HG03135 (cell line): ENCODE measurements at regions not wholly inside any gene's neighbourhood (a gene's known extent, or its start where the extent isn't known, plus 50 kb on each side); places are given as distances from the start of the nearest gene placed in this dataset.
"Not testable (repeated sequence)": the region's sequence is repeated elsewhere in the genome, so short reads cannot be mapped to it uniquely, and the experiment has no call there.

Experiments
- ATAC-seq: cut with Tn5 transposase; IDR thresholded peaks from one replicate; pipeline ENCODE4 v1.9.1; 2021; ENCODE audit warnings: mild to moderate bottlenecking, moderate library complexity; ENCODE audit not compliant: unreplicated experiment

DNA sequence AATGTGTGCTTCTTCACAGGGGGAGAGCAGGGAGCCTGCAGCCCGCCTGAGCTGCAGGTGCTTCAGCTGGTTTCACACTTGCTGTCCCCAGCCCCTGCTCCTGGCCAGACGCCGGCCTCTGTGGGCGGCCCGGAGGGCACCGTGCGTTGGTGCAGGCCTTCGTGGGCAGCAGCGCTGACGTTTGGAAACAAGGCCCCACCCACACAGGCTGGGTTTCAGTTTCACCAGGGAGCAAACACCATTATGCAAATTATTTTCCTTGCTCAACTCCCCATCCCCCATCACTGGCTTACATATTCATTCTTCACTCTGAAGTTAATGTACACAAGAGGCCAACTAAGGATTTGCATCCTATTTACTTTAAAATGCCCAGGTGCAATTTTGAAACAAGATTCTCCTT, 343.2 kb downstream of the BCL2L11 start:
- peak; percentile 89 for ATAC-seq

DNA sequence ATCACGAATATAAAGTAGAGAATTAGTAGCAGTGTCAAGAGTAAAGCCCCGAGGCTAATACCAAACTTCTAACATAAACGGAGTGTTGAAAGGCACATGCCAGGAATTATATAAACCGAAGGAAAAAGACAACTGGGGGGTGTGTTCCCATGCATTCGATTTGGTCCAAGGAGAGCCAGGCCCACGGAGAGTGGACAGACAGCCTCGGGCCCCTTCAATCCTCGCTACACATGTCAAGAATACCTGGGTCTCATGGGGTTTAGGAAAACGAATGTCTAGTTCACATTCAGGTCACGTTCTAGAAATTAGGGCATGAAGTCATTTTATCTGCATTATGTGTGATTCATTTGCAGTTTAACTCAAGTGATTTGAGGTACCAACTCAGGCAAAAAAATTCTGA, 343.7 kb downstream of the BCL2L11 start:
- not testable (repeated sequence) for ATAC-seq

DNA sequence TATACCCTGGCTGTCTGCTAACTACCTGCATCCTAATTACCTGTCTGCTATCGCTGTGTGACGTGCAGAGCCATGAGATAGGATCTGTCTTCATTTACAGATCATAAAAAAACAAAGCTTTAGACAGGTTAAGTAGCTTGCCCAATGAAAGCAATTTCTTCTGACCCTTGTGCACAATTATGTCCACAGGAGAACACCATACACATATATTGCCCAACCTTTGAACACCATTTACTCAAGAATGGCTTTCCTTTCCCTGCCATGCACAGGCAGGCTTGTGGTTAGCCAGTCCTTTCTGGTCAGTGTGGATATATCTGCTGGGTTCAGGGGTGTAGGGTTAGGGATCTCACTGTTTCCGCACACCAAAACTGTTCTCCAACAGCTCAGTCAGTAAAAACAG, 344.8 kb downstream of the BCL2L11 start:
- not testable (repeated sequence) for ATAC-seq

DNA sequence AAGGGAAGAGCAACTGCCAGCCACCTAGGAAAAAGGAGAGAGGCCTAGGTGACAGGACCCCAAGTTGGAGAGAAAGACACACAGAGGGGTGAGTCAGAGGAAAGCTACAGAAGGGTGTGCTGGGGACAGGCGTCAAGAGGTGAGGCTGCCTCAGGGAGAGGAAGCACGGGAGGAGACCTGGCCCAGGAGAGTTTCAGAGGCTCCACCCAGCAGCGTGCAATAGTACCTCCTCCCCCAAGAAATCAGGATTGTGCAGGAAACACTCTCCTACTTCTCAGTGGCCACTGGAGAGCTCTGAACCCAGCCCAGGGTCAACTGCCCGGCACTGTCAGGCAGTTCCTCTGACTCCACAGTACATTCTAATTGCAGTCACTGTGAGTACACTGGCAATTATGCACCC, 346.0 kb downstream of the BCL2L11 start:
- not testable (repeated sequence) for ATAC-seq

DNA sequence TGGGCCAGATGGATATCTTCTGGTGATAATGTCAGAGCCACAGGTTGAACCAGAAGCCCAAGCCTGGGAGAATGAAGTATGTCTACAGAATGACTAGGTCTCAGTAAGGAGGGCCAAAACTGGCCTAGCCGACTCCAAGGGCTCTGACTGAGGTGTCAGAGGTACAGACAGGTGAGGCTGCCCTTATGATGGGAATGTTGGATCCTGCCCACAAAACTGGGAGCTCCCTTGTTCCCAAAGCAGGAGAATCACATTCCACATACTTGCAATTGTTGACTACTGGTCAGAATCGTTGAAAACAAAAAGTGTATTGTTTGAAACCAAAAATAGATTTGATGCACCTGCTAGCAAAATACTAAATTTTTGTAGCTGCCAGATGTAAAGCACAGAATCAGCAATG, 350.2 kb downstream of the BCL2L11 start:
- not testable (repeated sequence) for ATAC-seq

DNA sequence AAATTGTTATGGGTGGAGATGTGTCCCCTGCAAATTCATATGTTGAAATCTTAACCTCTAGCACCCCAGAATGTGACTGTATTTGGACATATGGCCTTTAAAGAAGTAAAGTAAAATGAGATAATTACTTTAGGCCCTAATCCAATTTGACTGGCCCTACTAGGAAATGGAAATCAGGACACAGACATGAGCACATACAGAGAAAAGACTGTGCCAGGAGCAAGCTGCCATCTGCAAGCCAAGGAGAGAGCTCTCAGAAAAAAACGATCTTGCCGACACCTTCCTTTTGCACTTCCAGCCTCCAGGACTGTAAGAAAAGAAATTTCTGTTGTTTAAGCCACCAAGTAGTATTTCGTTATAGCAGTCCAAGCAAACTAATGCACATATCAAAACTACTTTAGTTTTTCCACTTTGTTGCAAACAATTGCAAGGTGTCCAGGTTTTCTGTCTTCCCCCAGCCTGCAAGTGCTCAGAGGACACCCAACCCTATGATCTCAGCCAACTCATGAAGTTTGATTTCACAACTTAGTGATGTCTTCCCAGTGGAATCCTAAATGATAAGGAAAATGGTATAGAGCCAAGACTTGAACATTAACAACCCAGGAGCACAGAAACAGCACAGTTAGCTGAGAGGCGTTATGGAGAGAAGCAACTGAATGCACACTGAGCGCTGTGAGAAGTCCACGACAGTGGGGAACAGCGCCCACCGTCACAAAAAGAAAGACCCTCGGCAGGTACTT, 351.2 kb downstream of the BCL2L11 start:
- not testable (repeated sequence) for ATAC-seq

DNA sequence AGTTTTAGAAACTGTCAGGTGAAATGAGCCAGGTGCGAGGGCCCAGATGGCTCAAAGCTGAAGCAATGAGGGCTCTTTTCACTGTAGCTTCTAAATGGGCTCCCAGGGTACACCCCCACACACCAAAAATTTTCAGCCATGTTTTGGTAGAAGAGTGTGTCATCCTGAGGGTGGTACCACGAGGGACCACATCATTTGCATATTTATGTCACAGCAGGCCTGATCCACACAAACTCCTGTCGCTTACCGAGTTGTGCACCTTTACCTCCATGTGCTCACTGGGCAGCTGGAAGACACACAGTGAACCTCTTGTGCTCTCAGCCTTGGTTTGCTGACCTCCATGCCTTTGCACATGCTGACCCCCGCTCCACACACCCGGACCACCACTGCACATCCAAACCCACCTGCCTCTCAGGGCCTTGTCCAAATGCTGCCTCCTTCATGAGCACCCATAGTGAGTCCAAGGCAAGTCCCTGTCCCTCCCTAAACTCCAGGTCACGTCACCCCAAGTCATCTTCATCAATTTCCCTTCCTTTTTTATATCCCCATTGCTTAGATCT, 352.2 kb downstream of the BCL2L11 start:
- ATAC-seq = not testable (repeated sequence)

DNA sequence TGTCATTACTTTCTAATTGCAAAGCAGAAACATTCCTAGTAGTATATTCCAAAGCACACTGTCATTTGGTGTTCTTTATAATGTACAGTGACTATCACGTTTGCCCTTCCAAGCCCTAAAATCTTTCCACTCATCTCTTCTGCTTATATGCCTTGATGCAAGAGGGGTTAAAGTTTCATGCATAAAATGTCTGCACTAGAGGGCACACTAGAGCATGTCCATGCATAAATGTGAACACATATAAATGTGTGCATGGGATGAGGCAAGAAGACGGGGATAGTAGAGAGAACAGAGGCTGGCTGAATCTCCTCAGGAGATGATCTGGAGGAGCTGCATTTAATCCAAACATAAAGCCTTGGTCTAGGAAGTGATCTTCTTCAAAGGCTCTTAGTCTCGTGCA, 352.8 kb downstream of the BCL2L11 start:
- ATAC-seq = not testable (repeated sequence)

DNA sequence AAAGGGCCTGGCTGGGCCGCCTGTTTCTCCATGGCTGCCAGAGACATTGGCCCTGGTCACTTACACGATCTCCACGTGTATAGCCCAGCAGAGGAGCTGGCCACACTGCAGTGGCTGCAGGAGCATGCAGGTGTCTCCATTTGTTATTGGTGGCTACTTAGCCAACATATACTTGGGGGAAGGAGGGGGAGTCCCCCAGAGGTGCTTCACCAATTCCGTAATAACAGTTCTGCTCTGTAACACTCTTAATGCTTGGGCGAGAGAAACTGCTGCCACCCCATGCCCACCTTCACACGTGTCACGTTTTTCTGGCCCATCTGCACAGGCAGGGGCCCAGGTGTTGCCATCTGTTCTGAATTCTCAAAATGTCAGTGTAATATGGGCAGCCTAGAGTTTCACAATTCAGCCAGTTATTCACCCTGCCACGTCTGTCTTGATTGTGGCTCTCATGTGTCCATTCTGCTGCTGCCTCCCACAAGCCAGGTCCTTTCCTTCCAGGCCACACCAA, 353.5 kb downstream of the BCL2L11 start:
- not testable (repeated sequence) for ATAC-seq

DNA sequence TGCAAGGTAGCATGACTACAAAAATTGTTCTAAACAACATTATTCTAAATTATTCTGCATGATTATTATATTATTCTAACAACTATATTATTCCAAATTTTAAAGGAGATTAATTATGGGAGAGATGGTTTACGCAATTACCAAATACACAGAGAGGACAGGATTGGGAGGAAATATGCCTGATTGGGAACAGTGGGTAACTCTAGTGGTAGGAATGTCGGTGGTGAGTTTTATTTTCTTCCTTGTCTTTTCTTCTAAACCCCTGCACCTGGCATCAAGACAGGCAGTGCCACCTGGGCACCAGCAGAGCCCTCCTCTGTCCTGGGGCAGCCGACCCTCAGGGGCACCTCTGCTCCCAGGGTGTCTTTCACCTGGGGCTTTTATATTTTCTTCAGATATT, 357.6 kb downstream of the BCL2L11 start:
- not testable (repeated sequence) for ATAC-seq

DNA sequence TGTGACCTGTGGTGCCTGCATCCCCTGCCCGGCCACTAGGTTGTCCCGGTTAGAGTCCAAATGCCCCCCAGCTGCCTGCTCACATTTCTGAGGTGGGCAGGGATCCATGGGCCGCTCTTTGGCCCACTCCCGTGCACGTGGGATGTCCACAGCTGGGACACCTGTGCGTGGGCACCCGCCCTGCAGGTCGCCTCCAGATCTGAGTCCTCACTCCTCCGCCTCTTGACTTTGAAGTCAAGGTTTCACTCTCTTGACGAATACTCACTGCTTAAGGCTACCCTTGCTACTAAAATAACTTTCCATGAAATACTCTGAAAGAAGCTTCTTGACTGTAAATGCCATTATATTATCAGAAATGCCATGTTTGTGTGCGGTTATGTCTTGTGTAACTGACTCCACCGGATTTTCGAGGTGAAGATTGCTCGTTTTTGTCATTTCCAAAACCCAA, 358.2 kb downstream of the BCL2L11 start:
- ATAC-seq = not testable (repeated sequence)

DNA sequence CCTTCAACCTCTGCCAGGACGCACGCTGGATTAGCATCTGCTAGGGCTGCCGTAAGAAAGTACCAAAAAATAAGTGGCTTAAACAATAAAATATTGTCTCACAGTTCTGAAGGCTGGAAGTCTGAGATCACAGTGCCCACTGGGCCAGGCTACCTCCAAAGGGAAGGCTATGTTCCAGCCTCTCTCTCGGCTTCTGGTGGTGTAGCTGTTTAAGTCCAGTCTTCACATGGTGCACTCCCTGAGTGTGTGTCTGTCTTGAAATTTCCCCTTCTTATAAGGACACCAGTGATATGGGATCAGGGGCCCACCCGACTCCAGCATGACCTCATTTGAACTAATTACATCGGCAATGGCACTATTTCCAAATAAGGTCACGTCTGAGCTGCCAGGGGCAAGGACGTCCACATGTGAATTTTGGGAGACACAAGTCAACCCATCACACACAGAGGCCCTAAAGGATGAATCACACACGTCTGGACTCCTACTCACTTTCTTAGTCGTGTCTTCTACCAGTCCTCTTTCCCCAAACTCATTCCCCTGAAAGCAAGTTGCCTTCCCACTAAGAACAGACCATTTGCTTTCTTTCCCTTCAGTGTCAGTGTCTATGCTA, 359.4 kb downstream of the BCL2L11 start:
- ATAC-seq = not testable (repeated sequence)

DNA sequence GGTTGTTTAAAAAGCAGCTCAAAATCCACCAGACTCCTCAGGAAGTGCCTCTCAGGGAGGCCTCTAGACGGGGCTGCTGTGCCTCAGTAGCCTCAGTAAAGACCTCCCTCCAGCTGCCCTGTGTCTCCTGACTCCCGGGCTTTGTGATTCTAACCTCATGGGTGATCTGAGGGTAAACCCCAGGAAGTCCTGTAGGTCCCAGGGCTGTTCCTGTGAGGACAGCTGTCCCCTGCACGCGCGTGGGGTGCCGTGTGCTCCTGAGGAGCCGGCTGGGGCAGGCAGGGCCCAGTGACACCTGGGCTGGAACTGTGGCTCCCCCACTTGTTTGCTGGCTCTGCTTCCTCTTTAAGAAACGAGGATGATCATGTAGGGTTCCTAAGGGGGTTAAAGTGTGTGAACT, 359.9 kb downstream of the BCL2L11 start:
- not testable (repeated sequence) for ATAC-seq

DNA sequence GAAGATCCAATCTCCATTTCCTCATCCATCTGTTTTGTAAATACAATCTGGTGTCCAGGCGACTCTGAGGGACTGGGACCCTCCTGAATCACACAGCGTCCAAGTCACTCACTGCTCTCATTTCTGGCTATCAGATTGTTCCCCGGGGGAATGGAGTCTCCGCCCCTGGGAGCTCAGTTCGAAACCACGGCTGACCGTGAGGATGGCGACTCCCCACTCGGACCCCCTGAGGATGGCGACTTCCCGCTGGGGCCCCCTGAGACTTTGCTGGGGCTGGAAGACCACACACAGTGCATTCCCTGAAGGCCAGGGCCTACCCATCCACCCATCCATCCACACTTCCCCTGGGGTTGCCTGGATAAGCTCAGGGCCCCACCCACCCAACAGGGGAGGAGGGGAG, 360.5 kb downstream of the BCL2L11 start:
- ATAC-seq = not testable (repeated sequence)

DNA sequence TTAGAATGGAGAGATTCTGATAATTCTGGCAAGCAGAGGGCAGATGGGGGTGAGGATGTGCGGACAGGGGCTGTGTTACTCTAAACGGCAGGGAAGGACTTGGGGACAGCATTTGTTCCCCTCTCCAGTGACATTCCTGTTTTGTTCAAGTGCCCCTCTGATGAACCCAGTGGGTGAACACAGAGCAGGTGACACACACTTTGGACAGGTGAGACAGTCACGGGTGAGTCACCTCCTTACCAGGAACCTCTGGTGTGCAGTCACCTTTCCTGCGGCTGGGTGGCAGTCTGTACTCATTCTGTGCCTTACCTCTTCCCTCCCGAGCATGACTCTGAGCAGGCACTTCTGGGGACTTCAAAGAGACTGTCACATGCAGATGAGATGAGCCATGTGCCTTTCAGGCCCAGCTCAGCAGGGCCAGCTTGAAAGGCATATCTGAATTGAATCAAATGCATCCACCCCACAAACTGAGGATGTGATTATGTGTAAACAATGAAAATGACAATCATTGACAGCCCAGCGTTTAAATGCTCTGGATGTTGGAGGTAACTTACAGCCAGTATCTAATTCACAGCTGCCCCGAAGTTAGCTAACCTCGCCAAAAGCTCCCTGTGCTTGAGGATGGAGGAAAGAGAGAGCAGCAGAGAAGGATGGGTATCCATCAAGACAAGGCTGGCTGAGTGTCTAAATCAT, 362.4 kb downstream of the BCL2L11 start:
- peak; percentile 63 for ATAC-seq

DNA sequence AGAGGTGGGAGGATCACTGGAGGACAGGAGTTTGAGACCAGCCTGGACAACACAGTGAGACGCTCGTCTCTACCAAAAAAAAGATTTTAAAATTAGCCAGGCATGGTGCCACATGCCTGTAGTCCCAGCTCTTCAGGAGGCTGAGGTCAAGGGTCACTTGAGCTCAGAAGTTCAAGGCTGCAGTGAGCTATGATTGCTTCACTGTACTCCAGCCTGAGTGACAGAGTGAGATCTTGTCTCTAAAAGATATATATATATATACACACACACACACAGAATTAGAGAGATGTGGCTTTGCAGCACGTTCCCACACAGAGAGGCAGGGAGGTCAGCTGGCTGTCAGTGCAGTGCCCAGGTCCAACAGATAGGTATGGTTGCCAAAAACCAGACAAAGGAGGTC, 363.4 kb downstream of the BCL2L11 start:
- ATAC-seq = not testable (repeated sequence)

DNA sequence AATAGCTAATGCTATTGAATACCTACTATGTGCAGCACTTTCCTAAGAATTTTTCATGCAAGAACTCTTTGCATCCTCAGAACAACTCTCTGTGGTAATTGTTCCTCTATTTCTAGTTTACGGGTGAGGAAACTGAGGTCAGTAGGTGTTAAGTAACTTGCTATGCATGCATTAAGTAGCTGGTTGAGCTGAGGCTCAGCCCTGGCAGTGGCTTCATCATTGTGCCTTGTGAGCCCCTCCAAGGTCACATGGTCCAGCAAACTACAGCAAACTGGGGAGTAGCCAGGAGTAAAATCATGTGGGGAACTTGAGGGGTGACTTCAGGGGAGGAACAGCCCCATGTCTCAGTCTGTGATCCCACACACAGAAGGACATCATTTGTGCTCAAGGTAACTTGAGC, 365.2 kb downstream of the BCL2L11 start:
- not testable (repeated sequence) for ATAC-seq

DNA sequence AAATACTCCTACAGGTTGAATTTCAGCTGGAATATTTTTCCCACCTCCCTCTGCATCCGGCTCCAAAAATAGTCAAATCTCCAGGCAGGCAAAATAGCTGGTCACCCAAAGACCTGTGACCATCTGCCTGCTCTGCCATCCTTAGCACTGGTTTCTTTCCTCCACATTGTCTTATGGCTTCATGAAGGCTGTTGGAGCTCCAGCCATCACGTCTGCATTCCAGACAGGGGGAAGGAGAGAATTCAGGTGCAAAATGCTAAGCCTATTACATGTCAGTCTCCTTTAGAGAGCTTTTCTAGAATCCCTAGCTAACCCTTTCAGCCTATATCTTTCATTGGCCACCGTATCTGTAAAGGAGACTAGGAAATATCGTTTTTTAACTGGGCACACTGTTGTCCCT, 367.7 kb downstream of the BCL2L11 start:
- not testable (repeated sequence) for ATAC-seq

DNA sequence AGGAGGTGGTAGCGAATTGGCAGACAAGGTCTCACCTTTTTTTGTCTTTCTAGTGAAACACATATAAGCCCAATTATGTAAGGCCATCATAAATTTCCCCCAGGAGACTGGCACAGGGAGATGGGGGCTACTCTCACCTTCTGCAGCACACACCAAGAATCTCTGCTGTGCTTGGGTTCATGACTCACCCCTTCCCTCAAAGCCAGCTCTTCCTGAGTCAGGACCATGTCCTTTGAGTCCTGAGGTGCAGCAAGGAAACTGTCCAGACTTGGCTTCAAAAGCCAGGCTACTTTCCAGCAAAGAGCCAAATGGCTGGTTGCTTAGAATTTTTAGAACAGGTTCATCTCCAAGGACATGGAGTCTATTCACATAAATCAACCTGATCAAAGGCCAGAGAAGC, 368.7 kb downstream of the BCL2L11 start:
- ATAC-seq = not testable (repeated sequence)

DNA sequence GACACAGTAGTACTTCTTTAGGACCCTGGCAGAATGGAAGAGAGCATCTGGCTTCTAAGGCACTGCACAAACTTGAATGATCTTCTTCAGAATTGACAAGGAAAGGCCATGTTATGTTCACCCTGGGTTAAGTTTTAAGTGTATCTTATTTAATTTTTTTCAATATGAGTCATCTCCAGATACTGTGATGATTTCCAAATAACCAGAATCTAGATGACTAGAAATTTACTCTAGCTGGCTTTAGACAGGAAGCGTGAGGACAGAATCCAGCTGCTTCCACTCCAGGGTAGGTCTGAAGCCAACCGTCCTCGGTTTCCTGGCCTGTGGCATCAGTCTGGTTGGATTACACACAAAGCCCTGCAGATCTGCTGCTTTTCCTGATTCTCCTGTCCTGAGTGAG, 370.5 kb downstream of the BCL2L11 start:
- not testable (repeated sequence) for ATAC-seq

DNA sequence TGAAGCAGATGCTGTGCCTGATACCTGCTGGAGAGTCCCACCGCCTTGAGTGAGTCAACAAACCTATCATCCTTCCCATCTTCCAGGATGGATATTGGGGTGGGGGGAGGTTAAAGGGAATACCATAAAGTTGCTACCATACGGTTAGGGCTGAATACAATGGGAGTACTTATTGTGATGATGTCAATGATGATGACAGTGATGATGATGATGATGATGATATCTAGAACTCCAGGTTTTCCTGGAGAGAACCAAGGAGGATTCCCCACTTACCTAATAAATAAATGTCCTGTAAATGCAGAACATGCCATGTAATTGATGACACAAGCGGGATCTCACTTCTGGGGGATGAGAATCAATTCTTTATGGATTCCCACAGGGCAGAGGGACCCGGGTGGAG, 370.9 kb downstream of the BCL2L11 start:
- not testable (repeated sequence) for ATAC-seq
